RPMI8226 (cell line): ENCODE measurements at regions not wholly inside any gene's neighbourhood (a gene's known extent, or its start where the extent isn't known, plus 50 kb on each side); places are given as distances from the start of the nearest gene placed in this dataset.
"Not testable (repeated sequence)": the region's sequence is repeated elsewhere in the genome, so short reads cannot be mapped to it uniquely, and the experiment has no call there.

ENCODE experiments used
- DNase-seq: peaks from one replicate; pipeline ENCODE4 v3.0.0-alpha.2; 2015

- DNase-seq, result no peak
These were observed 195.5 kb downstream of the CDCA7 start for GRCh38 chr2:173550143-173550542.

- no peak for DNase-seq
These were observed 197.9 kb downstream of the CDCA7 start for GRCh38 chr2:173552531-173552930.

DNA sequence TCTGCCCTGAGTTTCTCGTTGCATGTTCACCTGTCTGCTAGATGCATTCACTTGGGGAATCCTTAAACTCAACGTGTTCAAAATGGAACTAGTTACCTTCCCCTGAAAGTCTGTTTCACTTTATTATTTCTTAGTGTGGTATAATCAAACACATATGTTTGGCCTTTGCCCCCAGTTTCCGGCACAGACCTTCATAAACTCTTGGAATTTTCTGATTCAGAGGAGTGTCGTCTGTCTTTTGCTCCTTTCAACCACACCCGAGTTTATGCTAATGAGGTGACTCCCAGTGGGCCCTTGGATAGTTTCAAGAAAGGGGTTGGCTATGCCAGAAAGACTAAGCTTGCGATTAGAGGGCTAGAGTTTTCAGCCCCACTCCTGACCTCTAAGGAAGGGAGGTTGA, 198.9 kb downstream of the CDCA7 start:
- no peak for DNase-seq

DNA sequence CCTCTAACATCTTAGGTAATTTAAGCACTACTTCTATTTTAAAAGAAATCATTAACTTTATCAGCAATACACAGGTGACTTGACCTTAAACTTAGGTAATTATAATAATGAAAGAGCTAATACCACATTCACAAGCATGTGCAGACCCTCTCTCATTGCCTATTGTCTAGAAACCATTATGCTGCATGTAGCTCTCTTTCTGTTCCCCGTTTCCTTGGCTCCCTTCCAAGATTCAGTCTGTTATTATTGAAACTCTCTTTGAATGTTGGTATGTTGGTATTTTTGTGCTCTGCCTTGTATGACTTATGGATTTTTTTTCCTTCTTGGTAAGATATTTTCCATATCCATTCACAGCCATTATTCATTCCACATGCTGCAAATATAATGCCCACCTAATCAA, 201.2 kb downstream of the CDCA7 start:
- peak; percentile 82 for DNase-seq

GRCh38 chr2:173556816-173557215, 202.1 kb downstream of the CDCA7 start:
- no peak for DNase-seq

- DNase-seq, result no peak
These were observed 202.8 kb downstream of the CDCA7 start for GRCh38 chr2:173557497-173557896.

DNA sequence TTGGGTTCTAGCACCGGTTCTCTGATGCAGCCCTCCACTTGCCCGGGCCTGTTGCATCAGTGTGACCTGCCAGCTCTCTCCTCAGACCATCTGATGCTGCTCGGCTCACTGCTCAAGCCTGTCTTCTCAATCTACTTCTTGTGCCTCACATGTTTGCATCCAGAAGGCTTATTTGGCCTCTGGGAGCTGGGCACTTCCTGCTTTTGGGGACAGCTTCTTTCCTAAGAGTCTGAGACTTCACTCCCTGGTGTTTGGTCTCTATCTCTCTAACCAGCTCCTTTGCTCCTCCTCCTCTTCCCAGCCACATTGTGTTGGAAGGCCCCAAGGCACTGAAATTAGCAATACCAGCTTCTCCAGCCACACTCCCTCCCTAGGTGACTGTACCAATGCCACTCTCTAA, 212.8 kb downstream of the CDCA7 start:
- DNase-seq, result no peak

GRCh38 chr2:173568054-173568453, 213.4 kb downstream of the CDCA7 start:
- DNase-seq, result peak; percentile 29

DNA sequence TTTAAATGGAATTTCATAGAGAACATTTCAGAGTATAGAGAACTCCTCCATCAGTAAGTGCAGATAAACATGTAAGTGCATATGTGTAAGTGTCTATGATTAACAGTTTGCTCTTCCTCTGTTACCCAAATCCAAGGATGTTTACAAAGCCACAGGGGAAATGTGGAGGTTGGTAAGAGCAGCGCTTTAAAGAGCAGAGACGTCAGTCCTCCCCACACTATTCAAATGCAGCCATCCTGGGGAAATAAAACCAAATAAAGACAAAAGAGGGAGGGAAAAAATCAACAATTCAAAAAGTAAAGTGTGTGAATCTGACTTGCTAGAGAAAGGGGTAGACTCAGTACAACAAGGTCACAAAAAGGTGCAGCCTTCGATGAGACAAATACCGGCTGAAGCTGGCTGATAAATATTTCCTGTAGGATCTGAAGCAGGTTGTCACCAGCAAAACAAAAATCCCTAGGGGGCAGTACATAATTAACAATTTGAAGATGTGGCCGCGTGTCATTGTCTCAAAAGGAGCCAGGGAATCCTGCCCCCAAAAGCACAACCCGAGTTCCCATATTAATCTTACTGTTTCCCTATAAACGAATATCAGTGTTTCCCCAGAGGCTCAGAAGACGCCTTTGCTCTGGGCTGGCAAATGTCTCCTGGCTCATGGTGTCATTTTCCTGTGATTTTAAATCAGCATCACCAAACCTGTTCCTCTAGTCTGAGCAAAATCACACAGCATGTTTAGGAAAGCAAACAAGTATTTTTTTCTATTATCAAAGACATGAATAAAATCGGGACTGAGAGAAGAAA, 216.5 kb downstream of the CDCA7 start:
- no peak for DNase-seq

DNA sequence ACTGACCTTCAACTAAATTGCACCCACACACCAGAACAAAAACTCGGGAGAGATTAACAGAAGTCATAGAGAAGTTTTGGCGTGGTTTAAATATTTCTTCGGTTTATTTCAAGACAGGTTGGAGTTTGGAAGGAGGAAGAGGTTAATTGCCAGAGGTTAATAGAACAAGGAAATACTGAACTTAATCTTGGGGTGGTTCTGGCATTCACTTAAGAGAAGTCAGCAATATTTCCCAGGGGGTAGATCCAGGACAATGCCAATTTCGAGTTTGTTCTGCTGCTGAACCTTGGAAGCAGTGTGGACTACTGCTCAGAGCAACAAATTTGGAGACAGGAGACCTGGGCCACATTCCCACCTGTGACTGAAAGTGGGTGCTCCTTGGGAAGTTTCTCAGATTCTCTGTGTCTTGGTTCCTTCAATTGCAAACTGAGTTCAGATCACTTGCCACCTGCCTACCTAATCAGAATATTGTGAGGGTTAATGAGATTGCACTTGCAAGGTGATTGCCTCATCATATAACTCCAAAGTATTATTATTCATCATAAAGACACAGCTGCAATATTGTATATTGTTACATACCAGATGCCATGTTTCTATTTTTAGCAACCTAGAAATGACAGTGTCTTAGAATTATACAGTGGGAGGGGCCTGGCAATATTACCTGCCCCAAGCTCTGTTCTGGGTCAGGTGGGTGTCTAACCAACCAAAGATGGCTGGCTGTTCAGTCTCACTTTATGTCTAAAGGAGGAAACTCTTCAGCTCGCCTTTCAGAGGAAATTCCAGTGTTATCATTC, 217.4 kb downstream of the CDCA7 start:
- no peak for DNase-seq

GRCh38 chr2:173572848-173573247, 218.2 kb downstream of the CDCA7 start:
- DNase-seq, result peak; percentile 13

DNA sequence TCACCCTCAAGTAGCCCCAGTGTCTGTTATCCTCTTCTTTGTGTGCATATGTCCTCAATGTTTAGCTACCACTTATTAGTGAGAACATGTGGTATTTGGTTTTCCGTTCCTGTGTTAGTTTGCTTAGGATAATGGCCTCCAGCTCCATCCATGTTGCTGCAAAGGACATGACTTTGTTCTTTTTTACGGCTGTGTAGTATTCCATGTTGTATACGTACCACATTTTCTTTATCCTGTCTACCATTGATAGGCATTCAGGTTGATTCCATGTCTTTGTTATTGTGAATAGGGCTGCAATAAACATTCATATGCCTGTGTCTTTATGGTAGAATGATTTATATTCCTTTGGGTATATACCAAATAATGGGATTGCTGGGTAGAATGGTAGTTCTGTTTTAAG, 219.1 kb downstream of the CDCA7 start:
- not testable (repeated sequence) for DNase-seq

GRCh38 chr2:173574324-173575112, 219.8 kb downstream of the CDCA7 start:
- no peak for DNase-seq

DNA sequence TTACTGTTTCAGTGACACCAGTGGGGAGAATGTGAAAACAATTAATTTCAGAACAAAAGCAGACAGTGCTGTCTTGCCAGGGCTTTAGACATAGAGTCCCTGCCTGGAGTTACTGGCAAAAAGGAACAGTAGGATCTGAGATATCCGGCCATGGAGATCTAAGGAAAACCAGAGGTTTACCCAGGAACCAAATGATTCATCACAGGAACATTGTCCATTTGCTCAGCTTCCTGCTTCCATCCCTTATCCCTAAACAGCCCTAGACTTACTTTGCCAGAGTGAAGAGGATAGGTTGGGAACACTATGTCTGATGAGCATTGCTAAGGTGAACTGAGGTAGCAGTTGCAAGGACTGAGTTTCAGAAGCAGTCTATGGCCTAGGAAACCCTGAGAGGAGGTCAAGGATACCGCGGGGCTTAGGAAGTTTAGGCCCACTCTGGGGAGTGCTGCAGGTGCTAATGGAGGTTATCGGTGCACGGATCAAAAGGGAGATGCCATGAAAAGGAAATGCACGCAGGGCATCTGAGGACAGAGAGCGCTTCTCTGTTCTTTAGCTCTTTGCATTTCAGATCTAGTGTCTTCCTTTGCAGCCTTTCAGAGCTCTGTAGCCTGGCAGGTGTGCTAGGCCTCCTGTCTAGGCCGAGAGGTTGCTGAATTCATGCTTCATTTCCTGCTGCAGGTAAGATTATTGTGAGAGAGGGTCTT, 223.9 kb downstream of the CDCA7 start:
- no peak for DNase-seq

DNA sequence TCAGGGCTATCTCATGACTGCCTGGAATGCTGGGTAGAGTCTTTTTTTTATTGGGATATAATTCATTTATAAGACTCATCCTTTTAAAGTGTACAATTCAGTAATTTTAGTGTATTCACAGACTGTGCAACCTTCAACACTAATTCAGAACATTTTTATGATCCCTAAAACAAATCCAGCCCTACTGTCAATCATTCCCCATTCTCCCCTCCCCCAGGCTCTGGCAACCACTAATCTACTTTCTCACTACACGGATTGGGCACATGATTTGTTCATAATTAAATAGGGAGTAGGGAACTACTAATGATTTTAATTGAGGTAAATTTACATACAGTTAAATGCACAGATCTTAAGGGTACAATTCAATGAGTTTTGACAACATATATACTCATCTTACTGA, 225.7 kb downstream of the CDCA7 start:
- no peak for DNase-seq

GRCh38 chr2:173580956-173581355, 226.3 kb downstream of the CDCA7 start:
- DNase-seq, result no peak

DNA sequence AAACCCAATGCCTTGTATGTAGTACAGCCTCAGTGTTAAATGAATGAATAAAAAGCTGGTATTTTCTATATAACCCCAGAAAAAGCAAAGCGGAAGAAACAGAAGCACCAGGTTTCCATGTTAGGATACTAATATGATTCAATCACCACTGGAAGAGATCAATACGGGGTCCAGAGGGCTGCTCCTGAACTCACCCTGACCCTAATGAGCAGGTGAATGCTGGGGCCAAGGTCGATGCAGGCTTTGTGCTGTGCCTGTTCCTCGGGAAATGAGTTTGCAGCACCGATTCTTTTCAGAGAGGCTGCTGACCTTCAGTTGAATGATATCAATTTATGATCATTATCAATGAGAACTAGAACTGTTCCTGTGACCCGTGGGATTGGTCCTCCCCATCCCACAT, 228.5 kb downstream of the CDCA7 start:
- no peak for DNase-seq

DNA sequence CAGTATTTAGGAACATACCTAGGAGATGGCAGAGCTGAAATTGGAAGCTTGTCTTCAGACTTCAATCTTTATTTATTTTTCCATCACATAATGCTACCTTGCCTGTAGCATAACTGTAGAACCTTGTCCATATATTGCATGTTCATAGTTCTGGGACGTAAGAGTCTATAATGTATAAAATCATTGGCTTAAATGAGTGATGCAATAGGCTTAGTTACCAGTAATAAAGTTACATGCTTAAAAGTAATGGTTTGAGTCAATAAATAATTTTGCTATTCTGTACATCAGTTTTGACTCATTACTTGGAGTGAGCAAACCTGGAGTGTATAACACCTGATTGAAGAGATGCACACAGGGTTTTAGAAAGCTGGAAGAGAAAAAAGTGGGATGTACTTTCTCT, 229.3 kb downstream of the CDCA7 start:
- no peak for DNase-seq

DNA sequence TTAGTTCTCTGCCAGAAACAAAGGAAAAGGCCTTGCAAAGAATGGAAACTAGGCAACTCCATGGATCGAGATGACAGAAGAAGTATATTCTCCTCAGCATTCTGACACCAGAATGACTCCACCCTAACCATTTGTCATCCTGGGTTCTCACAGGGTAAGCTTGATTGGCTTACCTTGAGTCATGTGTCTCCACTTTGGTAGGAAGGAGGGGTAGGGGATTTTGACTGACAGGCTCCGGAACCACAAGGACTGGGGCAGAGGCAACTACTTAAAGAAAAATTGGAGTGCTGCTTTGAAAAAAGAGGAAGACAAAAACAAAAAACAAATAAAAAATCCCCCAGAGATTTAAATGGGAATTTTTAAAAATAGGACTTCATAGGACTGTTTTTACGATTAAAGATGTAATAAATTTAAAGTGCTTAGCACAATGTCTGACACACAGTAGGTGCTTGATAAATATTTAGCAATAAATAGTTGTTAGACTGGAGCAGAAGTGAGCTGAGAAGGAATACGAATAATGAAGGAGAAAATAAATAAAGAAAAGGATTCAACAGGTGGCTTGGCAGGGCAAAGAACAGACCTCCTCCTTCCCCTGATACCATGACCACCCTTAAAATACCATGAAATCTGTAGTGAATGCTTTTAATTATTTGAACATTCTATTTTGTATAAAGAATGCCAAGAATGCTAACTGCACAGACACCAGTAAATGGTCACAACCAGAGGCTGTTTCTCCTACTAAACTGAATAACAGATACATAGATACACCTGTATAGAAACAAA, 230.2 kb downstream of the CDCA7 start:
- DNase-seq, result no peak

DNA sequence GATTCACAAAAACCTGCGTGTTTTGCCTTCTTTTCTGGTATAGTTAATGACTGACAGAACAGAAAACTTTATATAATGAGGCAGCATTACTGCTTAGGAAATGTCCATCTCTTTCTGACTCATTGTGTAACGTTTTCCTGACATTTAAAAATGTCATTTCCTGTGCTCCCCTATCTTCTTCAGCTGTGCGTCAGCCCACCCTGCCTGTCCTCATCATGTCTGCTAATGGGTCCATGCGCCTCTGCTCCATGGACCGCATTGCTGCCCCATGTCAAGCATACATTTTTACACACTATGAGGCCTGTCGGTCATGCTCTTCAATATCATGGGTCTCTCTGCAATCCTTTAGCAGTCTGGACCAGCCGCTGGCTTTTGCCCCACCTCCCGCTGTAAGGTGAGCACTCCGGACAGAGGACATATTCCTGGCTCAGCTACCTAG, 234.3 kb downstream of the CDCA7 start:
- DNase-seq, result no peak

DNA sequence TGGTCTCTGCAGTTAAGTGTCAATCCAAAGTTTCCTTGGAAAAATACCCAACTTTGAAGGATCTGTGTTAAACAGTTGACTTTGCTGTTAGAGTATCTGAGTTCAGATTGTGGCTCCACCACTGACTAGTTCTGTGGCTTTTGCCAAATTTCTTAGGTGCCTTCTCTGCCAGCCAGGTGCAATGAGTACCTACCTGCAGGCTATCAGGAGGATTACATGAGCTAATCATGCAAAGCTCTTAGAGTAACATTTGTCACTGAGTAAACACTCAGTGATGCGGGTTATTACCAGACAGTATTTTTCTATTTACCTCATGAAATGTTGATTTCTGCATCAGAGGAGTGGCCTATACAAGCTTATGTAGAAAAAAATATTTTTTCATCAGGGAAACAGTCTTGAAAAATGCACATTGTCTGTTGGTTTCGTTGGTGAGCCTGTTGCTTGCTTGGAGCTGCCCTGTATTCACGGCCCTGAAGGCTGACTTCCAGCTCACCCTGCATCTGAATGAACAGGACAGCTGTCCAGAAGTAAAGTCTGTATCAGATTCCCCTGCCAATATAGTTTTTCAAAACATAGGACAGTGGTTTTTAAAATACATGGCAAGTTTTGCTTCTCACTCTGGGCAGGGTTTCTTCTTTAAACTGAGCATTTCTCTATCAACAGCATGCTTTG, 235.1 kb downstream of the CDCA7 start:
- DNase-seq, result no peak
